MCF 10A (cell line): ENCODE measurements at regions not wholly inside any gene's neighbourhood (a gene's known extent, or its start where the extent isn't known, plus 50 kb on each side); places are given as distances from the start of the nearest gene placed in this dataset.

Source experiments
- BruUV-seq: library from RNA; stranded (reverse); fragments of 400-500 nt; replicated peaks from 2 replicates; lab custom pipeline; 2021; lab: Mats Ljungman, UMichigan
- CTCF ChIA-PET: fragments of 300-600 bp; sonication (Branson Sonifier 250); formaldehyde crosslinking; extraction: SDS; loops from one replicate; lab custom pipeline; 2021; ENCODE audit warnings: antibody characterized with exemption, inconsistent platforms; lab: Yijun Ruan, JAX
- POLR2A ChIA-PET: fragments of 300-600, 350-650 bp; sonication (Branson Sonifier 250); formaldehyde crosslinking; extraction: SDS; loops from one replicate; lab custom pipeline; 2020; ENCODE audit warnings: antibody characterized with exemption, inconsistent platforms; lab: Yijun Ruan, JAX
- DNase-seq: peaks from one replicate; pipeline ENCODE4 v3.0.0-alpha.2; 2018; ENCODE audit not compliant: unreplicated experiment
- H3K27ac Mint-ChIP-seq: one replicate; pipeline ENCODE4 v1.8.0; 2022; ENCODE audit warnings: mild to moderate bottlenecking, low read depth, mixed read lengths; ENCODE audit not compliant: unreplicated experiment
- H3K27me3 Mint-ChIP-seq: one replicate; pipeline ENCODE4 v1.8.0; 2022; ENCODE audit warnings: mixed read lengths; ENCODE audit not compliant: insufficient read depth, unreplicated experiment
- H3K36me3 Mint-ChIP-seq: one replicate; pipeline ENCODE4 v1.8.0; 2022; ENCODE audit warnings: mild to moderate bottlenecking, moderate library complexity, mixed read lengths; ENCODE audit not compliant: insufficient read depth, unreplicated experiment
- H3K4me1 Mint-ChIP-seq: one replicate; pipeline ENCODE4 v1.8.0; 2022; ENCODE audit warnings: mixed read lengths; ENCODE audit not compliant: insufficient read depth, unreplicated experiment
- H3K4me3 Mint-ChIP-seq: one replicate; pipeline ENCODE4 v1.8.0; 2022; ENCODE audit warnings: mild to moderate bottlenecking, moderate library complexity, mixed read lengths; ENCODE audit not compliant: unreplicated experiment
- H3K9me3 Mint-ChIP-seq: one replicate; pipeline ENCODE4 v1.8.0; 2022; ENCODE audit warnings: mixed read lengths; ENCODE audit not compliant: unreplicated experiment
- intact Hi-C: fragments of 100-400 bp; cut with micrococcal nuclease; formaldehyde crosslinking; loops from 2 replicates; pipeline ENCODE4 v1.14.1; 2022
- TF ChIP-seq, protein P1 (sequence below): fragments of 200-600 bp; IDR thresholded peaks from one replicate; pipeline ENCODE4 v1.8.0; 2022; ENCODE audit warnings: antibody characterized with exemption, mild to moderate bottlenecking; ENCODE audit not compliant: unreplicated experiment

DNA sequence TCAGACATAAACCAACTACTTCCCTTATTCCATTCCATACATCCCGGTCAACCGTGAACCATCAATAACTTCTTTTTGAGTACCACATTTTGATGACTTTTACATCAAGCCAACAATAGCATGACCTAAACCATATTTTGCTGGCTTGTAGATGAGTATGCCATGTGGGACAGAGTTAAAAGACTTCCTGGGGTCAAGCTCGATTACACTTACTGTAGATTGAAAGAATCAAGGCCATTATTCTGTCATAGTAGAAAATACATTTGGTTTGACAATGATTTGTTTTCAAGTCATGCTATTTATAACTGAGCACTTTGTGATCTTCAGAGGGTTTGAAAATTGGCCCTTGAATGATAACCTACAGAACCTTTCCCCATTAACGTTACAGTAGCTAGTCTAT lies 1086.9 kb upstream of the PCDH20 start:
- TF ChIP-seq, protein P1, sequence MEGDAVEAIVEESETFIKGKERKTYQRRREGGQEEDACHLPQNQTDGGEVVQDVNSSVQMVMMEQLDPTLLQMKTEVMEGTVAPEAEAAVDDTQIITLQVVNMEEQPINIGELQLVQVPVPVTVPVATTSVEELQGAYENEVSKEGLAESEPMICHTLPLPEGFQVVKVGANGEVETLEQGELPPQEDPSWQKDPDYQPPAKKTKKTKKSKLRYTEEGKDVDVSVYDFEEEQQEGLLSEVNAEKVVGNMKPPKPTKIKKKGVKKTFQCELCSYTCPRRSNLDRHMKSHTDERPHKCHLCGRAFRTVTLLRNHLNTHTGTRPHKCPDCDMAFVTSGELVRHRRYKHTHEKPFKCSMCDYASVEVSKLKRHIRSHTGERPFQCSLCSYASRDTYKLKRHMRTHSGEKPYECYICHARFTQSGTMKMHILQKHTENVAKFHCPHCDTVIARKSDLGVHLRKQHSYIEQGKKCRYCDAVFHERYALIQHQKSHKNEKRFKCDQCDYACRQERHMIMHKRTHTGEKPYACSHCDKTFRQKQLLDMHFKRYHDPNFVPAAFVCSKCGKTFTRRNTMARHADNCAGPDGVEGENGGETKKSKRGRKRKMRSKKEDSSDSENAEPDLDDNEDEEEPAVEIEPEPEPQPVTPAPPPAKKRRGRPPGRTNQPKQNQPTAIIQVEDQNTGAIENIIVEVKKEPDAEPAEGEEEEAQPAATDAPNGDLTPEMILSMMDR, result no peak
- intact Hi-C loops, result no loop called here
- no peaks in the 10 kb centered on the region for H3K36me3 Mint-ChIP-seq
- H3K9me3 Mint-ChIP-seq, result no peaks in the 10 kb centered on the region
- CTCF ChIA-PET, result interaction anchor here (0.6 kb wide), 1 partner anchor 1401 kb away, joined by 3 read pairs; no protein-coding TSS in a partner anchor
- H3K27me3 Mint-ChIP-seq, result peaks cover 3% of the 10 kb centered on the region
- BruUV-seq, result no TSS peak
- DNase-seq, result no peak
- no peaks in the 10 kb centered on the region for H3K4me1 Mint-ChIP-seq
- H3K27ac Mint-ChIP-seq, result no peak overlapping the region
- H3K4me3 Mint-ChIP-seq, result no peak overlapping the region
- POLR2A ChIA-PET, result no interaction called here

DNA sequence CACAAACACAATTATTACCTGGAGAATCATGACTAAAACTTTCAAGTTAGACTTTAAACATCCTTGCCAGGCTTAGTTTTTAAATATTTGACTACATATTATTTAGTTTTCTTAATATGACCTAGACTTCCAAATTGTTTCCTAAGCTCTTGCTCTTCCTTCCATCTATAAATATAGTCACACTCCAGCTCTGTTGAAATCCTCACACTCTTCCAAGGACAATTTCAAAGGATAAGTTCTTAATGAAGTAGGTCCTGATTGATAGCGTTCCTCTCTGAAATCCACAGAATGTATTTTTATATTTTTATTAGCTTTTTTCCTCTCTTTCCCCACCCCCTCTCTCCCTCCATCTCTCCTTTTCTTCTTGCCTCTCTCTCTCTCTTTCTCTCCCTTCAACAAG lies 1074.1 kb upstream of the PCDH20 start:
- intact Hi-C loops, result no loop called here
- BruUV-seq, result no TSS peak
- H3K4me1 Mint-ChIP-seq, result no peaks in the 10 kb centered on the region
- H3K27ac Mint-ChIP-seq, result no peak overlapping the region
- H3K4me3 Mint-ChIP-seq, result no peak overlapping the region
- TF ChIP-seq, protein P1, result no peak
- CTCF ChIA-PET, result interaction anchor here (0.6 to 0.7 kb wide), 2 partner anchors 18 to 110 kb away, joined by 3 to 5 read pairs; no protein-coding TSS in a partner anchor
- no peaks in the 10 kb centered on the region for H3K36me3 Mint-ChIP-seq
- POLR2A ChIA-PET, result no interaction called here
- no peak for DNase-seq
- no peaks in the 10 kb centered on the region for H3K9me3 Mint-ChIP-seq
- H3K27me3 Mint-ChIP-seq, result peaks cover 13% of the 10 kb centered on the region

DNA sequence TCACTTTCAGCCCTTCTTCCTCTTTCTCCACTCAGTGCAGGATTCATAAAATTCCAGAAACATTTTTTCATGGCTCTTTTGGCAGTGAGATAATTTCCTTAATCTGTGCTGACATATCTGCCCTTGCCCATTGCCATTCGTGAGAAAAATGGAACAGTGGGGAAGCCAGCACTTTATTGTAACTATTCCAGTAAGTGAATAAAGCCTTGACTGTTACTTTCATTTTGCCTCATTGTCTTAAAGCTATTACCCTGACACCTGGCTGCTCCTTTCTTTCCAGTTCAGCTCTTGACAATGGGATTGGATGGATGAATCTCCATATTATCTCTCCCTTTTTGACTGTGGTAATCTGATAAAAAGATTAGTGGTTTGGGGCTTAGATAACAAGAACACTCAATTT lies 1068.1 kb upstream of the PCDH20 start:
- no peak overlapping the region for H3K4me3 Mint-ChIP-seq
- H3K4me1 Mint-ChIP-seq, result no peaks in the 10 kb centered on the region

DNA sequence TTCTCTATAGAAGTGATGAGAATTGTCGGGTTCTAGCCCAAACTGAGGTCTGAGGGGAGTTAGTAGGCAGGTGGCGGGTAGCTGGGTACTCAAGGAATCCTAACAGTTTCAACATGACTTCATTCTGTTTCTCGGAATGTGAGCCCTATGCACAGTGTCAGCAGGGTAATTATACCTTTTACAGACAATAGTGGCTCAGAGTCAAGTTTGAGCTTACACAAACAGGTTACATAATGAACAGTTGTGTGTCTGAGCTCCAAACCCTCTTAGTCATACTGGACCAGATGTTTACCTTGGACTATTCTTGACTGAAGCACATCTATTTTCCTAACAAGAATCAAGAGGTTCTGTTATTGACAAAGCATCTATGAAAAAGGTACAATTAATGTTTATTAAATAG lies 1066.7 kb upstream of the PCDH20 start:
- TF ChIP-seq, protein P1, result no peak
- ChIA-PET CTCF (interaction anchor here (0.6 to 1.0 kb wide), 2 partner anchors 29 to 624 kb away, joined by 4 to 5 read pairs; no protein-coding TSS in a partner anchor), POLR2A (no interaction called here)
- Mint-ChIP-seq H3K27ac (no peak overlapping the region), H3K4me3 (no peak overlapping the region), H3K4me1 (no peaks in the 10 kb centered on the region), H3K27me3 (no peaks in the 10 kb centered on the region), H3K9me3 (no peaks in the 10 kb centered on the region), H3K36me3 (no peaks in the 10 kb centered on the region)
- intact Hi-C loops, result no loop called here
- no TSS peak for BruUV-seq
- peak; percentile 58 for DNase-seq

More for the DNA sequence above, 1068.1 kb upstream of the PCDH20 start:
- TF ChIP-seq, protein P1, result no peak
- no peaks in the 10 kb centered on the region for H3K36me3 Mint-ChIP-seq
- H3K27ac Mint-ChIP-seq, result no peak overlapping the region
- no peak for DNase-seq
- H3K9me3 Mint-ChIP-seq, result no peaks in the 10 kb centered on the region
- no TSS peak for BruUV-seq
- ChIA-PET CTCF (no interaction called here), POLR2A (no interaction called here)
- intact Hi-C loops, result no loop called here
- no peaks in the 10 kb centered on the region for H3K27me3 Mint-ChIP-seq
